GM21360 (cell line): ENCODE measurements at regions not wholly inside any gene's neighbourhood (a gene's known extent, or its start where the extent isn't known, plus 50 kb on each side); places are given as distances from the start of the nearest gene placed in this dataset.
"Not testable (repeated sequence)": the region's sequence is repeated elsewhere in the genome, so short reads cannot be mapped to it uniquely, and the experiment has no call there.

Source experiments
- ATAC-seq: cut with Tn5 transposase; IDR thresholded peaks from one replicate; pipeline ENCODE4 v1.9.1; 2021; ENCODE audit warnings: mild to moderate bottlenecking, moderate library complexity; ENCODE audit not compliant: unreplicated experiment

- ATAC-seq: no peak
Measured at GRCh38 chr15:22258398-22259150, 178.2 kb downstream of the OR4M2 start.

DNA sequence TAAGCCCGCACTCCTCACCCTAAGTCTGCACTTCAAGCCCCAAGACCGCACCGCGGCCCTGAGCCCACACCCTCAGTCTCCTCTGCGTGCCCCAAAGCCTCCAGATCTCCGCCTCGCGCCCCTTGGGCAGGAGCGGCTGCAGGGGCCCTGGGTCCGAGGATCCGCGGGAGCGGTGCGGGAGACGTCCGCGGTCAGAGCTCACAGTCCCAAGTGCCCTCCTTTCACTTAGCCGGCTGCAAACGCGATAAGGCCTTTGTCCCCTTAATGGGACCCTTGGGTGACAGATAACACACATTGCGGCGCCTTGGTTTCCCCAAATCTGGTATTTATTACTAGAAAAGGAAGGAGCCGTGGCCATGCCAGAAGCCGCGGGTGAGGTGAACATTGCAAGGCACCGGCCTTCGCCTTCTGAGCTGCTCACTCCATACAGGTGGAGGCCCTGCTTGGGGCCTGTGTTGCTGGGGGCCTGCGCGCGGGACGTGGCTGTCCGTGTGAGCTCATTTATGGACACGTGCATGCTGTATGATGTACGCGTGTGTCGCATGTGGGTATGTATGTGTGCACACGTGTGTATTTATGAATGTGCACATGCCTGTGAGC lies 178.9 kb downstream of the OR4M2 start:
- ATAC-seq: not testable (repeated sequence)

DNA sequence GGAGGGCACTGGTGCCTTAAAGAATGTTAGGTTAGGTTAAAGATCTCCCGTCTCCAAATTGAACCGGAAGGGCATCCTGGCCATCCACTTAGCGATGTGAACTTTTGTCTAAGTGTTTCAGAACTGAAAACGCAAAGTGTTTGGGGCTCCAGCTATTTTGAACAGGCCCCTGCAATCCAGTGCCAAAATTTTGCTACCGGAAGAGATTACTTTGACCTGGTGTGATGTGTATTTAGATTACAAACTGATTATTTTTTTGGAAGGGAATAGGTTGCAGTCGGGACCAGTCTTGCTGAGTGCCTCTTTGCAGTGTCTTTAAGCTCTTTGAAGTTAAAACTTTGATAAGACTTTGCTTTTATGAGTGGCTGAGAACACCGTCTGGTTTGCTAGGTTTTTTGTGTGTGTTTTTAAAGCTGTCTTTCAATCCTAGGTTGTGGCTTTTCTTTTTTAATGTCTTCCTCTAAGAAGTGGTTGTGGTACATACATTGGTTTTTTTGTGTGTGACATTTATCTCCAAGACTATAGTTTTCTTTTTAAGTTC lies 179.6 kb downstream of the OR4M2 start:
- ATAC-seq: no peak

- ATAC-seq: no peak
Measured at GRCh38 chr15:22262613-22263020, 182.3 kb downstream of the OR4M2 start.

GRCh38 chr15:22263738-22264137 lies 183.4 kb downstream of the OR4M2 start:
- no peak for ATAC-seq

DNA sequence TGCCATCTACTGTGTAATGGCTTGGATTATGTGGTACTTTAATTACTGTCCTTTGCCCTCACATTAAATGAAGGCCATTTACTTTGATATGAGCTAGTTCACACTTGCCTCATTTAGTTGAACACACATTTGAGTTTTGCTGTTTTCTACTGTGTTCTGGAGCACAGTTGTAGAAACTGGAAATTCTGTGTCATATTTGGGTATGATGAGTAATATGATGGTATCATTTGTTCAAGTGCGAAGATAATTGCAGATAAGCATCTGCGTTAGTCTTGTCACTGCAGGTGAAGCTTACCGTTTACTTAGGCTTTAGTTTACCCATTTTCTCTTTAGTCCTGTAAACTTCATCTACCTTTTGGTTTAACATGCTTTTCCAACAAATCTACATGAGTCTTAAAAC lies 183.9 kb downstream of the OR4M2 start:
- ATAC-seq: not testable (repeated sequence)

DNA sequence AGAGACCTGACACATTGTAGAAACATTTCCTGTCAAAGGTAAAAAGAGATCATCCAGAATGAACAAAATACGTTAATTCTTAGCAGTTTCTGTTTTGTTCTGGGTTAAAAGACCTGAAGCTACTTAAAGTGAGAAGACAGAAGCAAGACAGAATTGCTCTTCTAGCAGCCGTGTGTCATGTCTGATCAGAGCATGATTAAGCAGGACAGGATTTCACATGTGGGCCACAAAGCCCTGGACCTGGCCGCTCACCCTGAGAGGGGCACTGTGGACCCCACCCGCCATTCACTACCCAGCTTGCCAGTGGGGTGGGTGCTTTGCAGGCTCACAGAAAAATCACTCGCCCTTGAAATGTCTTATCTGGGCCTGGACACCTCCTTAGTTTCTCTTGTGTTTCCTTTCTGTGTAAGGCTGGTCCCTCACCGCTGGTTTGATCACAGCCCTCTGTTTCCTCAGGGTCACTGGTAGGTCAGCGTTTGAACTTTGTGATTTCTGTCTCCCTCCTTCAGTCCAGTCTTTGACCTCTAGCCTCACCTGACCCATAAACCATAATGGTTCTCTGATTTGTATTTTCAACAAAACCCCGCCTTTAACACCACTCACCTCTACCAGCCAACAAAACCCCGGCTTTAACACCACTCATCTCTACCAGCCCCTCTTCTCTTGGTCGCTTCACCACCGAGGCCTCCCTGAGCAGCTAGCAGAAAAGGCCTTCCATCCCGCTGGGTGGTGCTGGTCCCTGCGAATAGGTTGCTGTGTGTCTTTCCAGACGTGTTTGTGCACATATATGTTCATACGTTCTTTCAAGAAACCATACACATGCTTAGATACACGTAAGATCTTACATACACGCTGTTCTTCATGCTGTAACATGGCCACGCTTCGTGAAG lies 185.0 kb downstream of the OR4M2 start:
- ATAC-seq: no peak

DNA sequence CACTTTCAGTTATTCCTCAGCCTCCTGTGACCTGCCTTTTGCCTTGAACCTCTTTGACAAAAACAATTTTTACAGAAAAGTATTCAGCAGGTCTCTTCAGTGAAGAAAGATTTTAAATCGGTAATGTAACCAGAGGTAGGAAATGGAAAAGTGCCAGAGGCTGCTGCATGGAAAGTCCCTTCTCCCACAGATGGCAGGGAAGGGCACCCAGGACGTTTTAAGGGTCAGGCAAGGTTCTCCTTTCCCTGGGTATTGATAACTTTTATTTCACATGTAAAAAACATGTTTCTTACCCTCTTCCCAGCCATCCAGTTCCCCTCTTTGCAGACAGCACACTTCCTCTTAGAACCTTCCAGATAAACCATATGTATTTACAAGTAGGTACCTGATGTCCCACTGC lies 185.6 kb downstream of the OR4M2 start:
- ATAC-seq: no peak

- ATAC-seq: no peak
Measured at GRCh38 chr15:22267761-22268160, 187.4 kb downstream of the OR4M2 start.

- not testable (repeated sequence) for ATAC-seq
Measured at GRCh38 chr15:22268201-22268600, 187.9 kb downstream of the OR4M2 start.

DNA sequence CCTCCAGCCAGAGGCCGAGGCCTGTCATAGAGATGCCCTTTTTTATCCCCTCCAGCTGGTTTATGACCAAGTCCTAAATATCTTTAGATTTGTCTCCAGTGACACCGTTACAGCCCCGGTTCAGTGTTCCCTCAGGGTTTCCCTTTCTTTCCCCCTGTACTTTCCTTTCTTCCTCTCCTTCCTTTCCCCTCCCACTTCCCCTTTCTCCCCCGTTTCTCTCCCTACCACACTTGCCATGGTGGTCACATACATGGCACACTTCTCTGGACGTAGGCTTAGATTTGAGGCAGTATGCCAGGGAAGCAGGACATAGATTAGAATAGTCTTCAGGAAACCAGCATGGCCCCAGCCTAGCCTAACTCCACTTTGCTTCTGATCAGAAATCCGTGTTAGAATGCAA lies 188.3 kb downstream of the OR4M2 start:
- not testable (repeated sequence) for ATAC-seq

DNA sequence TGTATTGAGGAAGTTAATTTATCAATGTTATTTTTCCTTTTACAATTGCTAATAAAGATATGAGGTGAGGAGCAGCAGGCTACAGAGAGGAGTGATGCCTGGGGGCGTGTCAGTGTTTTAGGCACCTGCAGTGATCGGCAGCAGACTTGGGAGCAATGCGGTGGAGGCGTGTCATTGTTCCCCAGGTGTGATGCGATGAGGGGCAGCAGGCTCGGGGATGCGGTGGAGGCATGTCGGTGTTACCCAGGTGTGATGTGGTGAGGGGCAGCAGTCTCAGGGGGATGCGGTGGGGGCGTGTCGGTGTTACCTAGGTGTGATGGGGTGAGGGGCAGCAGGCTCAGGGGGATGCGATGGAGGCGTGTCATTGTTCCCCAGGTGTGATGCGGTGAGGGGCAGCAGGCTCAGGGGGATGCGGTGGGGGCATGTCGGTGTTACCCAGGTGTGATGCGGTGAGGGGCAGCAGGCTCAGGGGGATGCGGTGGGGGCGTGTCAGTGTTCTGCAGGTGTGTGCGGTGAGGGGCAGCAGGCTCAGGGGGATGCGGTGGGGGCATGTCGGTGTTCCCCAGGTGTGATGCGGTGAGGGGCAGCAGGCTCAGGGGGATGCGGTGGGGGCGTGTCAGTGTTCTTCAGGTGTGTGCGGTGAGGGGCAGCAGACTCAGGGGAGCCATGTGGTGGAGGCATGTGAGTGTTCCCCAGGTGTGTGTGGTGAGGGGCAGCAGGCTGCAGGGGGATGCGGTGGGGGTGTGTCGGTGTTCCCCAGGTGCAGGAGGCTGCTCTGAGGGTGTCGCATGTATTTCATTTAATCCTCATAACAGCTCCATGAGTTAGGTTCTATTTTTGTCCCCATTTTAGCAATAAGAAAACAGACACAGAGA lies 186.2 kb upstream of the GOLGA6L22 start:
- not testable (repeated sequence) for ATAC-seq

DNA sequence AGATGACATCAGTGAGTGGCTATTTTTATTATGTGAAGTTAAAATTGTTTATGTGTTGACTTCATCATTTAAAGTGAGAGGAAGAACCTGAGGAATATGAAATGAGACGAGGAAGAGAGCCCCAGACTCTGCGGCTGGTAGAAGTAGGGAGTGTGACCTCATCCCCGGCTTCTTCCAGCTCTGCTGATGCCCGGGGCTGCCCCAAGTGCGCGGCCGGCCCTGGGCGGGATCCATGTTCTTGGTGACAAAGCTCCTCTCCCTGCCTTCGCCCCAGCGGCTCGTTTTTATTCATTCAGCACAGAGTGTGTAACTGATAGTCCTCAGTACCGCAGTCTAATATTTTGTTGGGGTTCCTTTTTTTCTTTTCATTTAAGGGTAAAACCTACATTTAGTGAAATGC lies 185.5 kb upstream of the GOLGA6L22 start:
- ATAC-seq: not testable (repeated sequence)

DNA sequence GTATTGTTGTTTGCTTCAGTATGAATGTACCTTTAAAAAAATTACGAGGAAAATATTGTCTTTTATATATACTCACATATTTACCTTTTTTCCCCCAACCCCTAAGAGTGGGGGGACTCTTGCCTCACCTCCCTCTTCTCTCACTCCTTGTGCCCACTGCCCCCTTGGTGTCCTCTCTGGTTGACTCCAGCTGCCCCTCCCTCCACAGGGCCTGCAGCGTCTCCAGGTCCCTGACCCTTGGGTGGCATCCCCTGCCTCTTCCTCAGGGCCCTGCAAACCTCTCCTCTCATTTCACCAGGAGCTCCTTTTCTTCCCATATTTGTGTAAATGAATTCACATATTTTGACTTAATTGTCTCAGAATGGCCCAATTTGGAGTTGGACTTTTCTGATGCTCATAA lies 184.3 kb upstream of the GOLGA6L22 start:
- ATAC-seq: not testable (repeated sequence)

- not testable (repeated sequence) for ATAC-seq
Measured at GRCh38 chr15:22280770-22281169, 177.9 kb upstream of the GOLGA6L22 start.

DNA sequence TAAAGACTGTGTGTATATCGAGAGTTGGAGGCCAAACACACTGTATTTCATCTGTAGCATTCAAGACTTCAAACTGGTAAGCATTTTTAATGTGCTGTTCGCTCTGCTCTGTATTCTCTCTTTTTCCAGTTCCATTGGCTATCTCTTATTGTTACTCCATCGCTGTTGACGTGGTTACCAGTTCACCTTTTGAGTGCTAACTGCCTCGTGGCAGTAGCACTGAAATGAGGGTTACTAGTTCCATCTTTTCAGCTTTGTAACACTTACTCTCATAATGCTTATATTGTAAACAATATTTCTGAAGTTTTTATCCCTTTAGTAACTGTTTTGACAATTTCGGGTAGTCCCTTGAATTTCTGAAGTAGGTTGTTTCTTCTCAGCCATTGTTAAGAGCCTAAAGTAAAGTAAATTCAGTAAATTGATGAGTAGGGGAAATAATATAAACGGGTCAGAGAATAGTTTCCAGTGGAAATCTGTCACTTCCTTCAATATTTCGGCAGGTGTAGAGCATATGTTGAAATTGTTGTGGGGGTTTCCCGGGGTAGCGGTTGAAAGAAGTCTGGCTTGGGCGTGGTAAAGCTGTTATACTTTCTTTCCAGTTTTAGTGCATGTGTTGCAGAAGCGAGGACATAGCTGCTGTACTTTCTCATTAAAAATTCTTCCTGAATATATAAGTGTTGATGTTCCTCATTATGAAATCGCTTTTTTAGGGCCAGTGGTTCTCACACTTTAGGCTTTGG lies 175.7 kb upstream of the GOLGA6L22 start:
- not testable (repeated sequence) for ATAC-seq

DNA sequence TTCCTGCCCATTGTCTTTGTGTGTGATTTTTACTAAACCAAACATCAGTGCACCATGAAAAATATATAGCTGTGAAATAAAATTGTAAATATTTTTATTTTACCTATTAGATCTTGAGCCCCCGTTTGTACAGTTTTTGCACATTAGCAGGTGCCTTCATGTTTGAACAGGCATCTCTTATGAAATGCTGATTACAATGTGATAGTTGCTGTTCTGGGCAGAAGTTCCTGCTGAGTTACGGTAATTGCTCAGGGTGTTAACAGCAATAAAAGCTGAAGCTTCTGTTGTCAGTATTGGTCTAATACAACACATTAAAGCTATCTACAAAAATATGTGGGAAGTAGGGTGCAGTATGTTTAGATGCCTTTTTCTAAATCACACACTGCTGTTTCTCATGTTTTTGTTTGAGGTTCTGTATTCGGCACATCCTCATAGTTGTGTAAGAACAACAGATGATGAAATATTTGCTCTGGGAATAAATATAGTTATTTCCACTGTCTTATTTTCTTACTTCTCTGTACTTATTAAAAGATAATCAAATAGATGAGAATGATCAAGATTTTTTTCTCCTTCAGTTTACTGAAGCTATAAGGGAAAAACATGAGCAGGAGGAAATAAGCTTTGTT lies 173.8 kb upstream of the GOLGA6L22 start:
- not testable (repeated sequence) for ATAC-seq

- not testable (repeated sequence) for ATAC-seq
Measured at GRCh38 chr15:22291054-22291453, 167.6 kb upstream of the GOLGA6L22 start.

DNA sequence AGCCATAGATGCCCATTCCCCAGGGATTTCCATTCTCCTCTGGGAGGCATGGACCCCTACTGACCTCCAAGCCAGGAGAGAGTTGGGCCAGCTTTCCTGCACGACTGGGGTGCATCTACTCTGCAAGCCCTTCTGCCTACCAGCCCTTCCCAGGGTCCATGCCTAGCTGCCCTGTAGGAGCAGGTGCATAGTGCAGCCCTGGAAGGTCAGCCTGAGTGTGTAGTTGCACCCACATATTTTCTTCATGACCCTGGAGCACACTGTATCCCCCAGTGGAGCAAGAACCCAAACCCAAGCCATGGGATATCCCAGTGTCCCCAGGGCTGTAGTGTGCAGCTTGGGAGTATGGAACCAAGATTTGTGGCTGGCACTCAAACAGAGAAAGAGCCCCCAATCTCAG lies 155.6 kb upstream of the GOLGA6L22 start:
- not testable (repeated sequence) for ATAC-seq
